ENCODE measurements at regions not wholly inside any gene's neighbourhood (a gene's known extent, or its start where the extent isn't known, plus 50 kb on each side); places are given as distances from the start of the nearest gene placed in this dataset.

DNA sequence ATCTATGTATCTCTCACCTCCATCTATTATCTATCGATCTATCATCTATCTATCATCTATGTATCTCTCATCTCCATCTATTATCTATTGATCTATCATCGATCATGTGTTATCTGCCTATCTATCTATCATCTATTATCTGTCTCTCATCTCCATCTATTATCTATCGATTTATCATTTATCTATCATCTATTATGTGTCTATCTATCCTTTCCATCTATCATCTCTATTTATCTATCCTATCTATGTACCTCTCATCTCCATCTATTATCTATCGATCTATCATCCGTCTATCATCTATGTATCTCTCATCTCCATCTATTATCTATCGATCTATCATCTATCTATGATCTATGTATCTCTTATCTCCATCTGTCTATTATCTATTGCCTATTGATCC lies 188.1 kb downstream of the ASMT start:
- TF ChIP-seq POLR2AphosphoS5 (IDR thresholded peaks at IDR 0.05; ENCODE audit: low read depth, low read length) = no peak
- TF ChIP-seq POLR2A (IDR thresholded peaks at IDR 0.05; ENCODE audit: low read depth, low read length) = no peak

All from GM12892 (cell line).